CD4-positive, alpha-beta T cell treated with Interleukin-6 at 100 ng/mL for 8 hours (primary cell): ENCODE measurements at regions not wholly inside any gene's neighbourhood (a gene's known extent, or its start where the extent isn't known, plus 50 kb on each side); places are given as distances from the start of the nearest gene placed in this dataset.

Experiments
- DNase-seq: peaks from one replicate; pipeline ENCODE4 v3.0.0-alpha.2; 2020; ENCODE audit warnings: mixed read lengths, low spot score

- DNase-seq: no peak
Measured at GRCh38 chr14:54209511-54210250, 187.1 kb upstream of the CDKN3 start.

GRCh38 chr14:54211551-54212308 is 185.1 kb upstream of the CDKN3 start:
- DNase-seq: no peak

- DNase-seq: no peak
Measured at GRCh38 chr14:54213536-54213935, 183.3 kb upstream of the CDKN3 start.

GRCh38 chr14:54216827-54217226 is 180.0 kb upstream of the CDKN3 start:
- no peak for DNase-seq

- no peak for DNase-seq
Measured at GRCh38 chr14:54219261-54220070, 177.3 kb upstream of the CDKN3 start.

GRCh38 chr14:54220071-54220703 is 176.6 kb upstream of the CDKN3 start:
- DNase-seq: no peak

- no peak for DNase-seq
Measured at GRCh38 chr14:54220704-54221431, 175.9 kb upstream of the CDKN3 start.

GRCh38 chr14:54221432-54221803 is 175.4 kb upstream of the CDKN3 start:
- no peak for DNase-seq

GRCh38 chr14:54221971-54222370 is 174.8 kb upstream of the CDKN3 start:
- no peak for DNase-seq

- DNase-seq: no peak
Measured at GRCh38 chr14:54223831-54224402, 172.9 kb upstream of the CDKN3 start.

- no peak for DNase-seq
Measured at GRCh38 chr14:54225457-54226060, 171.2 kb upstream of the CDKN3 start.

GRCh38 chr14:54226103-54226502 is 170.7 kb upstream of the CDKN3 start:
- no peak for DNase-seq

- DNase-seq: no peak
Measured at GRCh38 chr14:54226558-54226957, 170.2 kb upstream of the CDKN3 start.

- DNase-seq: no peak
Measured at GRCh38 chr14:54229136-54229535, 167.7 kb upstream of the CDKN3 start.

GRCh38 chr14:54230645-54231044 is 166.2 kb upstream of the CDKN3 start:
- DNase-seq: no peak

GRCh38 chr14:54232735-54233134 is 164.1 kb upstream of the CDKN3 start:
- DNase-seq: no peak

- DNase-seq: no peak
Measured at GRCh38 chr14:54241517-54241916, 155.3 kb upstream of the CDKN3 start.

- no peak for DNase-seq
Measured at GRCh38 chr14:54251356-54251755, 145.5 kb upstream of the CDKN3 start.

GRCh38 chr14:54252072-54252730 is 144.6 kb upstream of the CDKN3 start:
- no peak for DNase-seq
